B cell (primary cell): ENCODE measurements at regions not wholly inside any gene's neighbourhood (a gene's known extent, or its start where the extent isn't known, plus 50 kb on each side); places are given as distances from the start of the nearest gene placed in this dataset.

Experiments
- CTCF ChIP-seq: fragments of 200-600 bp; IDR thresholded peaks from one replicate; pipeline ENCODE4 v1.8.0; 2022; ENCODE audit warnings: antibody characterized with exemption, mild to moderate bottlenecking
- EZH2 ChIP-seq: IDR thresholded peaks from 2 replicates; pipeline ENCODE4 v1.6.1; 2012; ENCODE audit warnings: borderline replicate concordance, low read depth, mild to moderate bottlenecking, moderate library complexity, low read length; ENCODE audit not compliant: insufficient read depth, poor library complexity, severe bottlenecking

DNA sequence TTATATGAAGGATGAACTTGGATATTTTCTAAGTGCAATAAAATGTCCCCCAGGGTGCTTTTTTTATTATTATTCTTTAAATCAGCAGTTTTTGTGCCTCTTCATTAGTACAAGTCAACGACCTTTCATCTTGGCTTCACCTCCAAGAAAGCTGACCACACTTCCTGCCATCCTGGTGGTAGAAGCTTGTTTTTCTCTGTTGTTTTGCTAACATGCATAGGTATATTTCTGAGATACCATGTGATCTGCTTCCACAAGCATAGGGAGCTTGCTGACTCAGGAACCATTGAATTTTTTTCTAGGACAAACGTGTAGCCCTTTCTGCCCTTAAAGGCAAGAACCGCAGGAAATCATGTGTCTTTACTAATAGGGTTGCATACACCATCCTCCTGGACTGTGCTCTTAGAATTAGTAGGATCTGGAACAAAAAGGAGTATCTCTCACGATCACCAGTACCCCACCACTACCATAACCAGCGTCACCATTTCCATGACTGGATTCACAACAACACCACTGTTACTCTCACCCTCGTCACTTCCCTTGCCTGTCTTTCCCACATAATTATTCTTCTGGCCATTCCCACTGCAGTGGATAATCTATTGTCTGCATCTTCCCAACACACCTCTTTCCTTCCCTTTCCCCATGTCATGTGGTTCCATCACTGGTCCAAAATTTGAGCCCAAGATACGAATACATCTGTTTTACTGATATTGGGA, 207.1 kb downstream of the MAFB start:
- no peak for TF ChIP-seq EZH2
- no peak for TF ChIP-seq CTCF
